SIG-M5 treated with dmso at 0.1 percent for 504 hours (cell line): ENCODE measurements at regions not wholly inside any gene's neighbourhood (a gene's known extent, or its start where the extent isn't known, plus 50 kb on each side); places are given as distances from the start of the nearest gene placed in this dataset.
"Not testable (repeated sequence)": the region's sequence is repeated elsewhere in the genome, so short reads cannot be mapped to it uniquely, and the experiment has no call there.

Experiments
- DNase-seq: peaks from one replicate; lab custom pipeline; 2025; ENCODE audit not compliant: unreplicated experiment; lab: John Stamatoyannopoulos, UW

- no peak for DNase-seq
These were observed 159.8 kb upstream of the TSC22D2 start for GRCh38 chr3:150248116-150248887.

GRCh38 chr3:150247441-150247840 lies 160.7 kb upstream of the TSC22D2 start:
- DNase-seq, result no peak

GRCh38 chr3:150243466-150243865 lies 164.6 kb upstream of the TSC22D2 start:
- DNase-seq, result no peak

- no peak for DNase-seq
These were observed 165.7 kb upstream of the TSC22D2 start for GRCh38 chr3:150242220-150242936.

GRCh38 chr3:150240891-150241290 lies 167.2 kb upstream of the TSC22D2 start:
- no peak for DNase-seq

GRCh38 chr3:150239766-150240165 lies 168.3 kb upstream of the TSC22D2 start:
- no peak for DNase-seq

- DNase-seq, result peak; percentile 21
These were observed 169.0 kb upstream of the TSC22D2 start for GRCh38 chr3:150238995-150239619.

- peak; percentile 66 for DNase-seq
These were observed 169.9 kb upstream of the TSC22D2 start for GRCh38 chr3:150238048-150238802.

GRCh38 chr3:150237490-150237889 lies 170.6 kb upstream of the TSC22D2 start:
- no peak for DNase-seq

- DNase-seq, result no peak
These were observed 171.6 kb upstream of the TSC22D2 start for GRCh38 chr3:150236316-150237082.

- DNase-seq, result no peak
These were observed 172.3 kb upstream of the TSC22D2 start for GRCh38 chr3:150235799-150236198.

- no peak for DNase-seq
These were observed 175.1 kb upstream of the TSC22D2 start for GRCh38 chr3:150232992-150233451.

- DNase-seq, result no peak
These were observed 178.1 kb upstream of the TSC22D2 start for GRCh38 chr3:150230037-150230436.

- DNase-seq, result not testable (repeated sequence)
These were observed 179.5 kb upstream of the TSC22D2 start for GRCh38 chr3:150228626-150229025.

GRCh38 chr3:150227839-150228238 lies 180.3 kb upstream of the TSC22D2 start:
- DNase-seq, result peak; percentile 48

GRCh38 chr3:150225986-150226385 lies 182.1 kb upstream of the TSC22D2 start:
- DNase-seq, result no peak

GRCh38 chr3:150223558-150223957 lies 184.5 kb upstream of the TSC22D2 start:
- DNase-seq, result peak; percentile 86

- DNase-seq, result peak; percentile 60
These were observed 185.2 kb upstream of the TSC22D2 start for GRCh38 chr3:150222691-150223489.

GRCh38 chr3:150221904-150222523 lies 186.1 kb upstream of the TSC22D2 start:
- DNase-seq, result no peak
